Bronchial epithelial cell (primary cell): ENCODE measurements at regions not wholly inside any gene's neighbourhood (a gene's known extent, or its start where the extent isn't known, plus 50 kb on each side); places are given as distances from the start of the nearest gene placed in this dataset.
A peak's percentile ranks its signal among the peaks of the same experiment; 100 is the strongest.

Experiments
- DNase-seq: peaks from one replicate; pipeline ENCODE4 v3.0.0-alpha.2; 2010; ENCODE audit warnings: low read depth
- FAIRE-seq: peaks from 2 replicates; lab custom pipeline; 2011; peaks lifted over from hg19 to GRCh38; lab: Jason Lieb, UNC
- H3K27me3 ChIP-seq: 2 replicates; pipeline ENCODE4 v1.5.1; 2011; ENCODE audit warnings: low read length; ENCODE audit not compliant: control insufficient read depth, insufficient read depth
- H3K36me3 ChIP-seq: 2 replicates; pipeline ENCODE4 v1.5.1; 2011; ENCODE audit warnings: low read length; ENCODE audit not compliant: control insufficient read depth, insufficient read depth
- H3K4me3 ChIP-seq: 2 replicates; pipeline ENCODE4 v1.5.1; 2011; ENCODE audit warnings: mild to moderate bottlenecking, low read depth, low read length, control low read depth
- CTCF ChIP-seq: IDR thresholded peaks from 2 replicates; pipeline ENCODE4 v1.5.1; 2011; ENCODE audit warnings: mild to moderate bottlenecking, moderate library complexity, low read length, control low read depth, inconsistent platforms; ENCODE audit not compliant: insufficient read depth, severe bottlenecking

GRCh38 chr1:56034847-56035481 is 544.4 kb downstream of the PLPP3 start:
- no peak for TF ChIP-seq CTCF
- FAIRE-seq (no peak), DNase-seq (no peak)
- Histone ChIP-seq H3K36me3 (no peaks in the 10 kb centered on the region), H3K4me3 (no peak overlapping the region), H3K27me3 (no peaks in the 10 kb centered on the region)

- H3K36me3 ChIP-seq = no peaks in the 10 kb centered on the region
- no peaks in the 10 kb centered on the region for H3K27me3 ChIP-seq
- no peak for TF ChIP-seq CTCF
- no peak for DNase-seq
- no peak for FAIRE-seq
- H3K4me3 ChIP-seq = no peak overlapping the region
Measured at GRCh38 chr1:56034222-56034621, 545.1 kb downstream of the PLPP3 start.

GRCh38 chr1:56033321-56034037 is 545.9 kb downstream of the PLPP3 start:
- FAIRE-seq (peak; percentile 32), DNase-seq (no peak)
- no peak for TF ChIP-seq CTCF
- H3K4me3 ChIP-seq = no peak overlapping the region
- no peaks in the 10 kb centered on the region for H3K36me3 ChIP-seq
- H3K27me3 ChIP-seq = no peaks in the 10 kb centered on the region

- no peak for DNase-seq
- no peak overlapping the region for H3K4me3 ChIP-seq
- no peaks in the 10 kb centered on the region for H3K27me3 ChIP-seq
- H3K36me3 ChIP-seq = no peaks in the 10 kb centered on the region
- no peak for TF ChIP-seq CTCF
- no peak for FAIRE-seq
Measured at GRCh38 chr1:56032096-56032676, 547.2 kb downstream of the PLPP3 start.

- FAIRE-seq = no peak
- no peak for DNase-seq
- Histone ChIP-seq H3K36me3 (no peaks in the 10 kb centered on the region), H3K4me3 (no peak overlapping the region), H3K27me3 (no peaks in the 10 kb centered on the region)
- no peak for TF ChIP-seq CTCF
Measured at GRCh38 chr1:56031001-56031400, 548.4 kb downstream of the PLPP3 start.
